Fibroblast of the conjunctiva (primary cell): ENCODE measurements at regions not wholly inside any gene's neighbourhood (a gene's known extent, or its start where the extent isn't known, plus 50 kb on each side); places are given as distances from the start of the nearest gene placed in this dataset.

Experiments used
- DNase-seq: peaks from one replicate; pipeline ENCODE4 v3.0.0-alpha.2; 2010; ENCODE audit warnings: low read depth

GRCh38 chr4:1542516-1543320 lies 136.5 kb upstream of the NKX1-1 start:
- DNase-seq = no peak

GRCh38 chr4:1542226-1542490 lies 135.9 kb upstream of the NKX1-1 start:
- DNase-seq = no peak

- DNase-seq = no peak
These were observed 135.4 kb upstream of the NKX1-1 start for GRCh38 chr4:1541449-1542225.

GRCh38 chr4:1540601-1541375 lies 134.5 kb upstream of the NKX1-1 start:
- DNase-seq = no peak

- DNase-seq = no peak
These were observed 133.8 kb upstream of the NKX1-1 start for GRCh38 chr4:1539859-1540600.

- no peak for DNase-seq
These were observed 132.9 kb upstream of the NKX1-1 start for GRCh38 chr4:1538941-1539772.

- DNase-seq = no peak
These were observed 131.8 kb upstream of the NKX1-1 start for GRCh38 chr4:1538096-1538410.

GRCh38 chr4:1537410-1538095 lies 131.3 kb upstream of the NKX1-1 start:
- no peak for DNase-seq

GRCh38 chr4:1536579-1537409 lies 130.6 kb upstream of the NKX1-1 start:
- DNase-seq = no peak

- no peak for DNase-seq
These were observed 129.8 kb upstream of the NKX1-1 start for GRCh38 chr4:1535926-1536578.

GRCh38 chr4:1534876-1535526 lies 128.8 kb upstream of the NKX1-1 start:
- DNase-seq = no peak

GRCh38 chr4:1534095-1534872 lies 128.0 kb upstream of the NKX1-1 start:
- DNase-seq = no peak

- DNase-seq = no peak
These were observed 127.3 kb upstream of the NKX1-1 start for GRCh38 chr4:1533501-1534064.

GRCh38 chr4:1532549-1533395 lies 126.5 kb upstream of the NKX1-1 start:
- no peak for DNase-seq

- no peak for DNase-seq
These were observed 125.7 kb upstream of the NKX1-1 start for GRCh38 chr4:1531683-1532548.

GRCh38 chr4:1530356-1530755 lies 124.1 kb upstream of the NKX1-1 start:
- no peak for DNase-seq
